Neural crest cell (in vitro differentiated cells): ENCODE measurements at regions not wholly inside any gene's neighbourhood (a gene's known extent, or its start where the extent isn't known, plus 50 kb on each side); places are given as distances from the start of the nearest gene placed in this dataset.

ENCODE experiments used
- DNase-seq: peaks from one replicate; pipeline ENCODE4 v3.0.0; 2021; ENCODE audit warnings: low read depth, mixed read lengths, low spot score
- H3K27ac Mint-ChIP-seq: one replicate; pipeline ENCODE4 v1.8.0; 2021; ENCODE audit warnings: mild to moderate bottlenecking, mixed read lengths; ENCODE audit not compliant: unreplicated experiment
- H3K27me3 Mint-ChIP-seq: 2 replicates; pipeline ENCODE4 v1.8.0; 2021; ENCODE audit warnings: low read depth, mild to moderate bottlenecking, mixed read lengths
- H3K36me3 Mint-ChIP-seq: 2 replicates; pipeline ENCODE4 v1.8.0; 2021; ENCODE audit warnings: low read depth, mild to moderate bottlenecking, mixed read lengths
- H3K4me1 Mint-ChIP-seq: 2 replicates; pipeline ENCODE4 v1.8.0; 2021; ENCODE audit warnings: mixed read lengths
- H3K4me3 Mint-ChIP-seq: one replicate; pipeline ENCODE4 v1.8.0; 2021; ENCODE audit warnings: mild to moderate bottlenecking, mixed read lengths
- H3K9me3 Mint-ChIP-seq: 2 replicates; pipeline ENCODE4 v1.8.0; 2021; ENCODE audit warnings: mixed read lengths
- CTCF ChIP-seq: fragments of 200-600 bp; sonication (generic); conservative IDR thresholded peaks from 2 replicates; pipeline ENCODE4 v1.5.0; 2021; ENCODE audit warnings: antibody characterized with exemption, mild to moderate bottlenecking

- no peaks in the 10 kb centered on the region for H3K4me1 Mint-ChIP-seq
- no peak overlapping the region for H3K4me3 Mint-ChIP-seq
- H3K27ac Mint-ChIP-seq: no peak overlapping the region
- TF ChIP-seq CTCF: no peak
- no peak for DNase-seq
- no peaks in the 10 kb centered on the region for H3K36me3 Mint-ChIP-seq
- H3K27me3 Mint-ChIP-seq: no peaks in the 10 kb centered on the region
- H3K9me3 Mint-ChIP-seq: no peaks in the 10 kb centered on the region
Measured at GRCh38 chr7:48782511-48782910, 141.8 kb upstream of the CDC14C start.

GRCh38 chr7:48786951-48787350 lies 137.4 kb upstream of the CDC14C start:
- TF ChIP-seq CTCF: no peak
- Mint-ChIP-seq H3K36me3 (no peaks in the 10 kb centered on the region), H3K27me3 (no peaks in the 10 kb centered on the region), H3K27ac (no peak overlapping the region), H3K9me3 (no peaks in the 10 kb centered on the region), H3K4me1 (no peaks in the 10 kb centered on the region), H3K4me3 (no peak overlapping the region)
- DNase-seq: no peak

GRCh38 chr7:48803250-48803649 lies 121.1 kb upstream of the CDC14C start:
- no peak overlapping the region for H3K4me3 Mint-ChIP-seq
- no peaks in the 10 kb centered on the region for H3K4me1 Mint-ChIP-seq
- no peaks in the 10 kb centered on the region for H3K36me3 Mint-ChIP-seq
- no peak for DNase-seq
- H3K27me3 Mint-ChIP-seq: no peaks in the 10 kb centered on the region
- H3K27ac Mint-ChIP-seq: no peak overlapping the region
- peaks cover 8% of the 10 kb centered on the region for H3K9me3 Mint-ChIP-seq
- TF ChIP-seq CTCF: no peak

GRCh38 chr7:48806731-48807130 lies 117.6 kb upstream of the CDC14C start:
- no peak for DNase-seq
- Mint-ChIP-seq H3K9me3 (no peaks in the 10 kb centered on the region), H3K27me3 (no peaks in the 10 kb centered on the region), H3K36me3 (no peaks in the 10 kb centered on the region), H3K4me3 (no peak overlapping the region), H3K4me1 (peaks cover 4% of the 10 kb centered on the region), H3K27ac (no peak overlapping the region)
- no peak for TF ChIP-seq CTCF

GRCh38 chr7:48811071-48811470 lies 113.3 kb upstream of the CDC14C start:
- TF ChIP-seq CTCF: no peak
- H3K4me3 Mint-ChIP-seq: no peak overlapping the region
- H3K4me1 Mint-ChIP-seq: peaks cover 7% of the 10 kb centered on the region
- no peak for DNase-seq
- H3K9me3 Mint-ChIP-seq: no peaks in the 10 kb centered on the region
- H3K36me3 Mint-ChIP-seq: no peaks in the 10 kb centered on the region
- no peaks in the 10 kb centered on the region for H3K27me3 Mint-ChIP-seq
- H3K27ac Mint-ChIP-seq: no peak overlapping the region

GRCh38 chr7:48813472-48813871 lies 110.9 kb upstream of the CDC14C start:
- Mint-ChIP-seq H3K27ac (no peak overlapping the region), H3K9me3 (no peaks in the 10 kb centered on the region), H3K36me3 (no peaks in the 10 kb centered on the region), H3K27me3 (no peaks in the 10 kb centered on the region), H3K4me1 (peaks cover 7% of the 10 kb centered on the region), H3K4me3 (no peak overlapping the region)
- no peak for DNase-seq
- no peak for TF ChIP-seq CTCF
